ENCODE measurements at regions not wholly inside any gene's neighbourhood (a gene's known extent, or its start where the extent isn't known, plus 50 kb on each side); places are given as distances from the start of the nearest gene placed in this dataset.

DNA sequence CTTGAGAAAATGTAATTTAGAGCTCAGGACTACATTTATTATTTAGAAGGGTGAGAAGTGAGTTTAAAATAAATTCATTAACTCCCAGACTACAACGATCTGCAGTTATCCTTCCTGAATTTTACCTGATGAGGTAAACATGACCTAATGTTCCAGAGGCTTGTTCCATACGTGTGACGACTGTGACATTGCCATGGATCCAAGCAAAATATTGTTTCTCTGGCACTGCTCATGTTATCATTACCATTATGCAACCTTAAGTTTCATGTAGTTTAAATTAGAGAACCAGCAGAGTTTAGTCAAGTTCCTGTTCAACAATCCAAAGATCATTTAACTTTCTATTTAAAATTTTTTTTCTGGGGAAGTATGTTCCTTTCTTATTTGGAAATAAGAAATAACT, 279.6 kb downstream of the KLF5 start:
- Histone ChIP-seq H3K18ac (ENCODE audit: low read depth, low read length) (no peak overlapping the region), H3K14ac (replicated peaks; ENCODE audit: low read depth, low read length) (no peak overlapping the region), H4K5ac (ENCODE audit: low read depth, low read length) (no peak overlapping the region), H3K23ac (ENCODE audit: low read depth, low read length) (no peak overlapping the region), H2AK9ac (replicated peaks; ENCODE audit: low read depth, low read length, poor library complexity) (no peak overlapping the region), H4K91ac (ENCODE audit: insufficient read depth, low read depth, low read length) (no peak overlapping the region), H3K4me2 (ENCODE audit: low read depth, low read length) (no peak overlapping the region), H3K4me1 (ENCODE audit: control insufficient read depth, insufficient read depth, low read length) (no peaks in the 10 kb centered on the region), H3K27me3 (ENCODE audit: control insufficient read depth, insufficient read depth, low read length) (no peaks in the 10 kb centered on the region), H2AK5ac (ENCODE audit: low read depth, low read length) (no peak overlapping the region), H3K56ac (ENCODE audit: extremely low read depth, insufficient read depth, low read length) (no peak overlapping the region), H3K9me3 (ENCODE audit: control insufficient read depth, insufficient read depth, low read length) (no peaks in the 10 kb centered on the region), H3K4ac (ENCODE audit: low read depth, low read length) (no peak overlapping the region), H4K8ac (ENCODE audit: low read depth in 2 of 2, low read length in 2 of 2) (no peak overlapping the region), H2AFZ (replicated peaks; ENCODE audit: low read length, poor library complexity) (no peak overlapping the region), H3K9ac (ENCODE audit: low read depth, low read length) (no peak overlapping the region), H3K27ac (ENCODE audit: insufficient read depth, low read length) (no peak overlapping the region), H3K36me3 (ENCODE audit: control insufficient read depth, insufficient read depth, low read length) (no peaks in the 10 kb centered on the region), H4K20me1 (ENCODE audit: insufficient read depth, low read length) (no peaks in the 10 kb centered on the region), H2BK20ac (ENCODE audit: low read depth, low read length) (no peak overlapping the region), H2BK120ac (ENCODE audit: low read depth, low read length) (no peak overlapping the region), H2BK15ac (ENCODE audit: low read depth, low read length) (no peak overlapping the region), H3K9me1 (ENCODE audit: insufficient read depth, low read length) (peaks cover 9% of the 10 kb centered on the region), H3K4me3 (ENCODE audit: insufficient read depth, low read depth, low read length) (no peak overlapping the region), H3K79me1 (ENCODE audit: low read depth in 1 of 2, low read length in 2 of 2) (no peaks in the 10 kb centered on the region), H2BK5ac (ENCODE audit: low read depth, low read length, poor library complexity, severe bottlenecking) (no peak overlapping the region)
- BruUV-seq (replicated peaks) = no TSS peak
- intact Hi-C loops (cut with micrococcal nuclease) = loop anchor here (10.0 kb wide), 1 partner anchor 284 kb away; the partner anchor contains the start of gene KLF5
- in situ Hi-C loops (cut with MboI; ENCODE audit: low sequenced_read_pairs) = no loop called here
- CTCF ChIA-PET = no interaction called here
- TF ChIP-seq SMC3 (IDR thresholded peaks at IDR 0.05; ENCODE audit: low read depth, low read length) (no peak), RAD21 (IDR thresholded peaks at IDR 0.05; ENCODE audit: low read length) (no peak), MXI1 (IDR thresholded peaks at IDR 0.05; ENCODE audit: borderline replicate concordance, low read depth, low read length) (no peak), CHD1 (IDR thresholded peaks at IDR 0.05; ENCODE audit: low read depth, low read length) (no peak), FOS (IDR thresholded peaks at IDR 0.05; ENCODE audit: low read depth, low read length) (no peak), POLR2A (IDR thresholded peaks at IDR 0.05; ENCODE audit: low read depth, low read length) (no peak), MAZ (IDR thresholded peaks at IDR 0.05; ENCODE audit: borderline replicate concordance, low read depth, low read length) (no peak), NFE2L2 (IDR thresholded peaks at IDR 0.05; ENCODE audit: low read depth, low read length) (no peak), RFX5 (IDR thresholded peaks at IDR 0.05; ENCODE audit: low read depth, low read length) (no peak), RCOR1 (IDR thresholded peaks at IDR 0.05; ENCODE audit: insufficient replicate concordance, low read length) (no peak)
- dilution Hi-C loops (cut with HindIII; ENCODE audit: low sequenced_read_pairs, unreplicated experiment) = no loop called here
- DNase-seq (no peak), ATAC-seq (ENCODE audit: low read depth) (no peak)
- POLR2A ChIA-PET (ENCODE audit: unreplicated experiment) = no interaction called here
- WGBS, 2 experiments (ENCODE audit: extremely low coverage in 2 of 2, insufficient read length in 1 of 2) = no CpG with 5 or more reads among the region's 3 CpGs
